H1 (cell line): ENCODE measurements at regions not wholly inside any gene's neighbourhood (a gene's known extent, or its start where the extent isn't known, plus 50 kb on each side); places are given as distances from the start of the nearest gene placed in this dataset.

Experiments
- POLR2AphosphoS5 ChIP-seq: IDR thresholded peaks from 2 replicates; pipeline ENCODE4 v1.6.1; 2011; ENCODE audit warnings: low read depth, low read length
- SIN3A ChIP-seq, 2 experiments: IDR thresholded peaks in 1 of 2; conservative IDR thresholded peaks in 1 of 2; 2 replicates each; pipeline ENCODE4 v1.6.1; 2011 to 2012; ENCODE audit warnings: low read length in 2 of 2, improper control_type of control experiment in 1 of 2, low read depth in 1 of 2, mild to moderate bottlenecking in 1 of 2
- SP4 ChIP-seq: IDR thresholded peaks from 2 replicates; pipeline ENCODE4 v1.6.1; 2012; ENCODE audit warnings: low read length, inconsistent platforms

- TF ChIP-seq SP4 = no peak
- TF ChIP-seq POLR2AphosphoS5 = no peak
- no peak for TF ChIP-seq SIN3A (conservative IDR thresholded peaks at IDR 0.05 in 1 of 2, IDR thresholded peaks at IDR 0.05 in 1 of 2; ENCODE audit: low read depth in 1 of 2, low read length in 2 of 2)
Observed at GRCh38 chr7:91375378-91375777, 111.1 kb downstream of the FZD1 start.
